H1 (cell line): ENCODE measurements at regions not wholly inside any gene's neighbourhood (a gene's known extent, or its start where the extent isn't known, plus 50 kb on each side); places are given as distances from the start of the nearest gene placed in this dataset.

Experiments
- POLR2A ChIP-seq, 2 experiments: IDR thresholded peaks; 1 replicate in 1 of 2; 2 replicates in 1 of 2; pipeline ENCODE4 v1.6.1; 2011; ENCODE audit warnings: low read depth in 2 of 2, low read length in 2 of 2, mild to moderate bottlenecking in 2 of 2; ENCODE audit errors: control extremely low read depth in 1 of 2
- POU5F1 ChIP-seq: IDR thresholded peaks from 2 replicates; pipeline ENCODE4 v1.6.1; 2011; ENCODE audit warnings: low read depth, mild to moderate bottlenecking, low read length, moderate library complexity
- TF ChIP-seq, protein P1 (sequence below), 3 experiments: IDR thresholded peaks; 1 replicate in 2 of 3; 2 replicates in 1 of 3; pipeline versions ENCODE4 v1.5.1 to v1.6.1; 2011; ENCODE audit warnings: low read length in 3 of 3, mild to moderate bottlenecking in 3 of 3, inconsistent platforms in 2 of 3, low read depth in 1 of 3, moderate library complexity in 1 of 3; ENCODE audit not compliant: insufficient read depth in 1 of 3; ENCODE audit errors: control extremely low read depth in 1 of 3

DNA sequence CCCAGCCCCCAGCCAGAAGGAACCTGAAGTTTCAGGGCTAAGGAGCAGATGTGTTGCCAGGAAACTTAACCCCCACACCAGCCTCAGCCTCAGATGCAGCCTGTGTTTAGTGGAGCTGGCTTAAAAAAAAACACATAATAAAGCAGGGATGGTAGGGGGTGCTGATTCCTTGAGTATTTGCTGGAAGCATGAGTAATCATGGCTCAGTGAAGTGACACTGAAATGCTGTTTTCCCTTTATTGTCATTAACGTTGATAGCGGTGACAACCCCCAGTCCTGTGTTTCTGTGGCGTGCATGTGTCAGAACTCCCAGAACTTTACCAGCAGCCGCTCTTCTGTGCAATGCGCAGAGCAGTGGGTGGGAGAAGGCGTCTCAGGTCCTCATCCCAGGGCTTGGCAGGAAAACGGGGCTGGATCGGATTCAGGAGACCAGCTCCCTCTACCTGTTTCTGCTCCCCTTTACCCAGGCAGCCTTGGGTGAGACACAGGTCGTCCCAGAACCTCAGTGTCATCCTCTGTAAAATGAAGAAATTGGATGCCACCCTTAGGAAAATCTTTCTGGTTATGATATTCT is 1282.1 kb downstream of the TBC1D22A start:
- TF ChIP-seq POU5F1 (no peak), POLR2A (IDR thresholded peaks at IDR 0.05; ENCODE audit: control extremely low read depth in 1 of 2, low read depth in 2 of 2, low read length in 2 of 2) (no peak)
- TF ChIP-seq, protein P1, sequence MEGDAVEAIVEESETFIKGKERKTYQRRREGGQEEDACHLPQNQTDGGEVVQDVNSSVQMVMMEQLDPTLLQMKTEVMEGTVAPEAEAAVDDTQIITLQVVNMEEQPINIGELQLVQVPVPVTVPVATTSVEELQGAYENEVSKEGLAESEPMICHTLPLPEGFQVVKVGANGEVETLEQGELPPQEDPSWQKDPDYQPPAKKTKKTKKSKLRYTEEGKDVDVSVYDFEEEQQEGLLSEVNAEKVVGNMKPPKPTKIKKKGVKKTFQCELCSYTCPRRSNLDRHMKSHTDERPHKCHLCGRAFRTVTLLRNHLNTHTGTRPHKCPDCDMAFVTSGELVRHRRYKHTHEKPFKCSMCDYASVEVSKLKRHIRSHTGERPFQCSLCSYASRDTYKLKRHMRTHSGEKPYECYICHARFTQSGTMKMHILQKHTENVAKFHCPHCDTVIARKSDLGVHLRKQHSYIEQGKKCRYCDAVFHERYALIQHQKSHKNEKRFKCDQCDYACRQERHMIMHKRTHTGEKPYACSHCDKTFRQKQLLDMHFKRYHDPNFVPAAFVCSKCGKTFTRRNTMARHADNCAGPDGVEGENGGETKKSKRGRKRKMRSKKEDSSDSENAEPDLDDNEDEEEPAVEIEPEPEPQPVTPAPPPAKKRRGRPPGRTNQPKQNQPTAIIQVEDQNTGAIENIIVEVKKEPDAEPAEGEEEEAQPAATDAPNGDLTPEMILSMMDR (IDR thresholded peaks at IDR 0.05; ENCODE audit: control extremely low read depth in 1 of 3, insufficient read depth in 1 of 3, low read depth in 1 of 3, low read length in 3 of 3): no peak
